GM12878 (cell line): ENCODE measurements at regions not wholly inside any gene's neighbourhood (a gene's known extent, or its start where the extent isn't known, plus 50 kb on each side); places are given as distances from the start of the nearest gene placed in this dataset.

ENCODE experiments used
- ATAC-seq: fragments of 200-7000 bp; cut with Tn5 transposase; 3 replicates; pipeline ENCODE4 v1.9.1; 2020; ENCODE audit warnings: mild to moderate bottlenecking, moderate library complexity
- BruUV-seq: library from RNA; stranded (reverse); fragments of 400-500 nt; replicated peaks from 2 replicates; lab custom pipeline; 2021; lab: Mats Ljungman, UMichigan
- CTCF ChIA-PET: fragments of 300-600 bp; sonication (Branson Sonifier 250); formaldehyde crosslinking; extraction: SDS; loops from one replicate; lab custom pipeline; 2021; ENCODE audit warnings: inconsistent platforms; lab: Yijun Ruan, JAX
- POLR2A ChIA-PET: fragments of 350-600 bp; formaldehyde crosslinking; extraction: SDS; loops from one replicate; lab custom pipeline; 2021; ENCODE audit warnings: inconsistent platforms; lab: Charles Lee
- RAD21 ChIA-PET: fragments of 300-600 bp; sonication (Branson Sonifier 250); formaldehyde crosslinking; loops from one replicate; lab custom pipeline; 2023; ENCODE audit warnings: antibody characterized with exemption; ENCODE audit not compliant: unreplicated experiment; lab: Charles Lee
- SMC1A ChIA-PET: fragments of 300-600 bp; sonication (Branson Sonifier 250); formaldehyde crosslinking; loops from one replicate; lab custom pipeline; 2023; ENCODE audit not compliant: unreplicated experiment, uncharacterized antibody; lab: Charles Lee
- DNase-seq: peaks from one replicate; pipeline ENCODE4 v3.0.0-alpha.2; 2011; ENCODE audit warnings: low read depth, low spot score
- FAIRE-seq: peaks from 3 replicates; lab custom pipeline; 2011; peaks lifted over from hg19 to GRCh38; lab: Jason Lieb, UNC
- H2AFZ ChIP-seq: 2 replicates; pipeline ENCODE4 v1.6.0; 2011; ENCODE audit warnings: low read depth, low read length, control low read depth; ENCODE audit not compliant: control insufficient read depth
- H3K27ac ChIP-seq: 2 replicates; pipeline ENCODE4 v1.5.1; 2011; ENCODE audit warnings: control low read depth; ENCODE audit not compliant: control insufficient read depth, insufficient read depth
- H3K27me3 ChIP-seq, 2 experiments: replicated peaks in 1 of 2; 2 replicates each; pipeline versions ENCODE4 v1.6.0 to v1.6.1; 2011; ENCODE audit warnings: low read length in 1 of 2; ENCODE audit not compliant: control insufficient read depth in 2 of 2, insufficient read depth in 2 of 2
- H3K36me3 ChIP-seq, 2 experiments: 2 replicates each; pipeline ENCODE4 v1.5.1; 2011; ENCODE audit warnings: low read length in 1 of 2; ENCODE audit not compliant: control insufficient read depth in 2 of 2, insufficient read depth in 2 of 2
- H3K4me1 ChIP-seq: 2 replicates; pipeline ENCODE4 v1.6.1; 2011; ENCODE audit warnings: mild to moderate bottlenecking, low read length, moderate library complexity, mixed read lengths; ENCODE audit not compliant: control insufficient read depth, insufficient read depth
- H3K4me2 ChIP-seq: 2 replicates; pipeline ENCODE4 v1.6.0; 2011; ENCODE audit warnings: control low read depth; ENCODE audit not compliant: control insufficient read depth, insufficient read depth
- H3K4me3 ChIP-seq: fragments of 200-600 bp; sonication (generic); 2 replicates; pipeline ENCODE4 v1.5.1; 2016
- H3K79me2 ChIP-seq: 2 replicates; pipeline ENCODE4 v1.6.0; 2011; ENCODE audit warnings: low read length; ENCODE audit not compliant: control insufficient read depth, insufficient read depth
- H3K9ac ChIP-seq: 2 replicates; pipeline ENCODE4 v1.8.0; 2011; ENCODE audit warnings: low read length, control low read depth, mixed read lengths; ENCODE audit not compliant: control insufficient read depth, insufficient read depth
- H3K9me3 ChIP-seq: replicated peaks from 3 replicates; pipeline ENCODE4 v1.5.1; 2011; ENCODE audit warnings: mild to moderate bottlenecking, low read length; ENCODE audit not compliant: control insufficient read depth, insufficient read depth
- H4K20me1 ChIP-seq: 2 replicates; pipeline ENCODE4 v1.6.0; 2011; ENCODE audit not compliant: control insufficient read depth, insufficient read depth
- BACH1 ChIP-seq: fragments of 450-650 bp; IDR thresholded peaks from 2 replicates; pipeline ENCODE4 v1.6.1; 2017; ENCODE audit warnings: mild to moderate bottlenecking, borderline replicate concordance
- FOXM1 ChIP-seq: IDR thresholded peaks from 2 replicates; pipeline ENCODE4 v1.6.1; 2012; ENCODE audit warnings: low read depth, mild to moderate bottlenecking, inconsistent platforms, low read length, moderate library complexity
- GATAD2B ChIP-seq: fragments of 450-650 bp; conservative IDR thresholded peaks from 2 replicates; pipeline ENCODE4 v1.6.1; 2017; ENCODE audit warnings: low read depth, mild to moderate bottlenecking, moderate library complexity
- LARP7 ChIP-seq: fragments of 450-650 bp; IDR thresholded peaks from 2 replicates; pipeline ENCODE4 v1.6.1; 2017; ENCODE audit warnings: mild to moderate bottlenecking
- SREBF2 ChIP-seq: IDR thresholded peaks from 2 replicates; pipeline ENCODE4 v1.6.1; 2012; ENCODE audit warnings: mild to moderate bottlenecking, low read length
- ZNF384 ChIP-seq: IDR thresholded peaks from 2 replicates; pipeline ENCODE4 v1.6.1; 2012; ENCODE audit warnings: low read depth, mild to moderate bottlenecking, low read length, improper control_type of control experiment, borderline replicate concordance
- WGBS: methylation state at CpG from one replicate; pipeline ENCODE4 v1.1.6; 2016; ENCODE audit warnings: low lambda C conversion rate; ENCODE audit not compliant: insufficient replicate concordance, insufficient coverage; ENCODE audit errors: missing lambda C conversion rate; 5-methylcytosine and 5-hydroxymethylcytosine counted together
- in situ Hi-C: fragments of 300-500 bp; cut with MboI; formaldehyde crosslinking; loops from 9 replicates; pipeline ENCODE4 v1.14.3; 2018; ENCODE audit warnings: mixed read lengths
- intact Hi-C: fragments of 100-400 bp; cut with micrococcal nuclease; formaldehyde crosslinking; loops from one replicate; pipeline ENCODE4 v1.14.2; 2022; ENCODE audit not compliant: unreplicated experiment
- TF ChIP-seq, protein P1 (sequence below): IDR thresholded peaks from 2 replicates; pipeline ENCODE4 v1.6.1; 2012; ENCODE audit warnings: mild to moderate bottlenecking, low read depth, low read length
- TF ChIP-seq, protein P2 (sequence below): IDR thresholded peaks from 2 replicates; pipeline ENCODE4 v1.6.1; 2012; ENCODE audit warnings: improper control_type of control experiment, low read depth, low read length; ENCODE audit not compliant: insufficient replicate concordance
- TF ChIP-seq, protein P3 (sequence below): IDR thresholded peaks from 2 replicates; pipeline ENCODE4 v1.6.1; 2011; ENCODE audit warnings: low read depth, mild to moderate bottlenecking, low read length, moderate library complexity, borderline replicate concordance; ENCODE audit errors: extremely low read depth
- TF ChIP-seq, protein P4 (sequence below): IDR thresholded peaks from 2 replicates; pipeline ENCODE4 v1.6.1; 2012; ENCODE audit warnings: low read depth, low read length, improper control_type of control experiment

DNA sequence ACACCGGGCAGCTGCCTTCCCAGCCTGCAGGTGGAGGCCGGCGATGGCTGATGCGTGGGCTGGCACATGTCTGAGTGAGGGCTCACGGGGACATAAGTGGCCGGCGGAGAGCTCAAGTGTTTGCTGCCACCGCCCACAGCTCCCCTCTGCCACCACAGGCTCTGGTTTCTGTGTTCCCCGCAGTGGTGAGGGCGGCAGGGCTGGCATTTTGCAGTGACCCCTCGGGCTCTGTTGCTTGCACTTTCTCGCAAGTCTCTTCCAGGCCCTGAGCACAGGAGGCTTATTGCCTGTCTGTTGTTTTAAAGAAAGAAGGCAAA is 271.0 kb upstream of the RTL1 start:
- in situ Hi-C loops, result no loop called here
- no peaks in the 10 kb centered on the region for H3K79me2 ChIP-seq
- no TSS peak for BruUV-seq
- H3K4me3 ChIP-seq, result no peak overlapping the region
- ChIA-PET CTCF (no interaction called here), RAD21 (no interaction called here), SMC1A (no interaction called here), POLR2A (no interaction called here)
- ATAC-seq (no peak), DNase-seq (no peak), FAIRE-seq (no peak)
- no peaks in the 10 kb centered on the region; the same call in 2 of the 3 replicates for H3K9me3 ChIP-seq
- no peak overlapping the region for H3K9ac ChIP-seq
- no peak overlapping the region for H2AFZ ChIP-seq
- H4K20me1 ChIP-seq, result no peaks in the 10 kb centered on the region
- no peaks in the 10 kb centered on the region for H3K27me3 ChIP-seq
- intact Hi-C loops, result no loop called here
- 50% methylated on average over 12 of the region's 12 CpGs for WGBS
- no peaks in the 10 kb centered on the region for H3K4me1 ChIP-seq
- no peaks in the 10 kb centered on the region for H3K36me3 ChIP-seq
- no peak overlapping the region for H3K27ac ChIP-seq
- no peak overlapping the region for H3K4me2 ChIP-seq
- TF ChIP-seq, protein P1, sequence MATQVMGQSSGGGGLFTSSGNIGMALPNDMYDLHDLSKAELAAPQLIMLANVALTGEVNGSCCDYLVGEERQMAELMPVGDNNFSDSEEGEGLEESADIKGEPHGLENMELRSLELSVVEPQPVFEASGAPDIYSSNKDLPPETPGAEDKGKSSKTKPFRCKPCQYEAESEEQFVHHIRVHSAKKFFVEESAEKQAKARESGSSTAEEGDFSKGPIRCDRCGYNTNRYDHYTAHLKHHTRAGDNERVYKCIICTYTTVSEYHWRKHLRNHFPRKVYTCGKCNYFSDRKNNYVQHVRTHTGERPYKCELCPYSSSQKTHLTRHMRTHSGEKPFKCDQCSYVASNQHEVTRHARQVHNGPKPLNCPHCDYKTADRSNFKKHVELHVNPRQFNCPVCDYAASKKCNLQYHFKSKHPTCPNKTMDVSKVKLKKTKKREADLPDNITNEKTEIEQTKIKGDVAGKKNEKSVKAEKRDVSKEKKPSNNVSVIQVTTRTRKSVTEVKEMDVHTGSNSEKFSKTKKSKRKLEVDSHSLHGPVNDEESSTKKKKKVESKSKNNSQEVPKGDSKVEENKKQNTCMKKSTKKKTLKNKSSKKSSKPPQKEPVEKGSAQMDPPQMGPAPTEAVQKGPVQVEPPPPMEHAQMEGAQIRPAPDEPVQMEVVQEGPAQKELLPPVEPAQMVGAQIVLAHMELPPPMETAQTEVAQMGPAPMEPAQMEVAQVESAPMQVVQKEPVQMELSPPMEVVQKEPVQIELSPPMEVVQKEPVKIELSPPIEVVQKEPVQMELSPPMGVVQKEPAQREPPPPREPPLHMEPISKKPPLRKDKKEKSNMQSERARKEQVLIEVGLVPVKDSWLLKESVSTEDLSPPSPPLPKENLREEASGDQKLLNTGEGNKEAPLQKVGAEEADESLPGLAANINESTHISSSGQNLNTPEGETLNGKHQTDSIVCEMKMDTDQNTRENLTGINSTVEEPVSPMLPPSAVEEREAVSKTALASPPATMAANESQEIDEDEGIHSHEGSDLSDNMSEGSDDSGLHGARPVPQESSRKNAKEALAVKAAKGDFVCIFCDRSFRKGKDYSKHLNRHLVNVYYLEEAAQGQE, result no peak
- no peak for TF ChIP-seq ZNF384
- TF ChIP-seq, protein P2, sequence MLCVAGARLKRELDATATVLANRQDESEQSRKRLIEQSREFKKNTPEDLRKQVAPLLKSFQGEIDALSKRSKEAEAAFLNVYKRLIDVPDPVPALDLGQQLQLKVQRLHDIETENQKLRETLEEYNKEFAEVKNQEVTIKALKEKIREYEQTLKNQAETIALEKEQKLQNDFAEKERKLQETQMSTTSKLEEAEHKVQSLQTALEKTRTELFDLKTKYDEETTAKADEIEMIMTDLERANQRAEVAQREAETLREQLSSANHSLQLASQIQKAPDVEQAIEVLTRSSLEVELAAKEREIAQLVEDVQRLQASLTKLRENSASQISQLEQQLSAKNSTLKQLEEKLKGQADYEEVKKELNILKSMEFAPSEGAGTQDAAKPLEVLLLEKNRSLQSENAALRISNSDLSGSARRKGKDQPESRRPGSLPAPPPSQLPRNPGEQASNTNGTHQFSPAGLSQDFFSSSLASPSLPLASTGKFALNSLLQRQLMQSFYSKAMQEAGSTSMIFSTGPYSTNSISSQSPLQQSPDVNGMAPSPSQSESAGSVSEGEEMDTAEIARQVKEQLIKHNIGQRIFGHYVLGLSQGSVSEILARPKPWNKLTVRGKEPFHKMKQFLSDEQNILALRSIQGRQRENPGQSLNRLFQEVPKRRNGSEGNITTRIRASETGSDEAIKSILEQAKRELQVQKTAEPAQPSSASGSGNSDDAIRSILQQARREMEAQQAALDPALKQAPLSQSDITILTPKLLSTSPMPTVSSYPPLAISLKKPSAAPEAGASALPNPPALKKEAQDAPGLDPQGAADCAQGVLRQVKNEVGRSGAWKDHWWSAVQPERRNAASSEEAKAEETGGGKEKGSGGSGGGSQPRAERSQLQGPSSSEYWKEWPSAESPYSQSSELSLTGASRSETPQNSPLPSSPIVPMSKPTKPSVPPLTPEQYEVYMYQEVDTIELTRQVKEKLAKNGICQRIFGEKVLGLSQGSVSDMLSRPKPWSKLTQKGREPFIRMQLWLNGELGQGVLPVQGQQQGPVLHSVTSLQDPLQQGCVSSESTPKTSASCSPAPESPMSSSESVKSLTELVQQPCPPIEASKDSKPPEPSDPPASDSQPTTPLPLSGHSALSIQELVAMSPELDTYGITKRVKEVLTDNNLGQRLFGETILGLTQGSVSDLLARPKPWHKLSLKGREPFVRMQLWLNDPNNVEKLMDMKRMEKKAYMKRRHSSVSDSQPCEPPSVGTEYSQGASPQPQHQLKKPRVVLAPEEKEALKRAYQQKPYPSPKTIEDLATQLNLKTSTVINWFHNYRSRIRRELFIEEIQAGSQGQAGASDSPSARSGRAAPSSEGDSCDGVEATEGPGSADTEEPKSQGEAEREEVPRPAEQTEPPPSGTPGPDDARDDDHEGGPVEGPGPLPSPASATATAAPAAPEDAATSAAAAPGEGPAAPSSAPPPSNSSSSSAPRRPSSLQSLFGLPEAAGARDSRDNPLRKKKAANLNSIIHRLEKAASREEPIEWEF, result no peak
- no peak for TF ChIP-seq GATAD2B
- TF ChIP-seq, protein P3, sequence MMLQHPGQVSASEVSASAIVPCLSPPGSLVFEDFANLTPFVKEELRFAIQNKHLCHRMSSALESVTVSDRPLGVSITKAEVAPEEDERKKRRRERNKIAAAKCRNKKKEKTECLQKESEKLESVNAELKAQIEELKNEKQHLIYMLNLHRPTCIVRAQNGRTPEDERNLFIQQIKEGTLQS, result no peak
- no peak for TF ChIP-seq SREBF2
- no peak for TF ChIP-seq BACH1
- TF ChIP-seq LARP7, result no peak
- no peak for TF ChIP-seq FOXM1
- TF ChIP-seq, protein P4, sequence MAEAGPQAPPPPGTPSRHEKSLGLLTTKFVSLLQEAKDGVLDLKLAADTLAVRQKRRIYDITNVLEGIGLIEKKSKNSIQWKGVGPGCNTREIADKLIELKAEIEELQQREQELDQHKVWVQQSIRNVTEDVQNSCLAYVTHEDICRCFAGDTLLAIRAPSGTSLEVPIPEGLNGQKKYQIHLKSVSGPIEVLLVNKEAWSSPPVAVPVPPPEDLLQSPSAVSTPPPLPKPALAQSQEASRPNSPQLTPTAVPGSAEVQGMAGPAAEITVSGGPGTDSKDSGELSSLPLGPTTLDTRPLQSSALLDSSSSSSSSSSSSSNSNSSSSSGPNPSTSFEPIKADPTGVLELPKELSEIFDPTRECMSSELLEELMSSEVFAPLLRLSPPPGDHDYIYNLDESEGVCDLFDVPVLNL, result no peak
